Endothelial cell of umbilical vein (primary cell): ENCODE measurements at regions not wholly inside any gene's neighbourhood (a gene's known extent, or its start where the extent isn't known, plus 50 kb on each side); places are given as distances from the start of the nearest gene placed in this dataset.

Source experiments
- BruUV-seq: library from RNA; stranded (reverse); fragments of 400-500 nt; replicated peaks from 2 replicates; lab custom pipeline; 2021; lab: Mats Ljungman, UMichigan
- CTCF ChIA-PET: fragments of 300-600, 350-600 bp; sonication (Branson Sonifier 250); formaldehyde crosslinking; loops from one replicate; lab custom pipeline; 2021; ENCODE audit warnings: antibody characterized with exemption, inconsistent platforms; lab: Charles Lee
- POLR2A ChIA-PET: fragments of 300-600, 350-600 bp; sonication (Branson Sonifier 250); formaldehyde crosslinking; loops from one replicate; lab custom pipeline; 2021; ENCODE audit warnings: antibody characterized with exemption, inconsistent platforms; lab: Charles Lee
- DNase-seq: peaks from one replicate; pipeline ENCODE4 v3.0.0-alpha.2; 2011; ENCODE audit warnings: low read depth, low spot score
- FAIRE-seq: peaks from 2 replicates; lab custom pipeline; 2011; peaks lifted over from hg19 to GRCh38; lab: Jason Lieb, UNC
- H2AFZ ChIP-seq: 2 replicates; pipeline ENCODE4 v1.6.0; 2012; ENCODE audit warnings: low read depth, low read length, control low read depth, inconsistent platforms
- H3K27ac ChIP-seq: 2 replicates; pipeline ENCODE4 v1.5.1; 2011; ENCODE audit warnings: low read depth, mild to moderate bottlenecking, control low read depth, low read length, moderate library complexity; ENCODE audit not compliant: insufficient read depth
- H3K27me3 ChIP-seq, 2 experiments: 2 replicates each; pipeline versions ENCODE4 v1.6.0 to v1.6.1; 2011; ENCODE audit warnings: low read length in 2 of 2, mixed read lengths in 1 of 2; ENCODE audit not compliant: control insufficient read depth in 2 of 2, insufficient read depth in 2 of 2
- H3K36me3 ChIP-seq, 2 experiments: 2 replicates in 1 of 2; 3 replicates in 1 of 2; pipeline ENCODE4 v1.5.1; 2011; ENCODE audit warnings: low read length in 2 of 2, mild to moderate bottlenecking in 1 of 2, moderate library complexity in 1 of 2; ENCODE audit not compliant: control insufficient read depth in 2 of 2, insufficient read depth in 2 of 2; ENCODE audit errors: extremely low read depth in 1 of 2
- H3K4me1 ChIP-seq: 3 replicates; pipeline ENCODE4 v1.5.1; 2011; ENCODE audit warnings: mild to moderate bottlenecking, low read length; ENCODE audit not compliant: control insufficient read depth, insufficient read depth; ENCODE audit errors: extremely low read depth
- H3K4me2 ChIP-seq: 2 replicates; pipeline ENCODE4 v1.6.1; 2011; ENCODE audit warnings: low read length, control low read depth, mixed read lengths; ENCODE audit not compliant: insufficient read depth
- H3K4me3 ChIP-seq, 3 experiments: fragments of 200-600 bp in 1 of 3; sonication (generic), shearing (Covaris generic) in 1 of 3; replicated peaks in 1 of 3; 2 replicates each; pipeline ENCODE4 v1.5.1; 2011 to 2016; ENCODE audit warnings: control low read depth in 3 of 3, low read length in 3 of 3, mild to moderate bottlenecking in 2 of 3, inconsistent platforms in 1 of 3, low read depth in 1 of 3, moderate library complexity in 1 of 3; ENCODE audit not compliant: insufficient read depth in 1 of 3
- H3K79me2 ChIP-seq: 2 replicates; pipeline ENCODE4 v1.6.0; 2012; ENCODE audit warnings: low read length, inconsistent platforms; ENCODE audit not compliant: control insufficient read depth, insufficient read depth
- H3K9ac ChIP-seq: replicated peaks from 2 replicates; pipeline ENCODE3; 2011; ENCODE audit warnings: low read length, control low read depth; ENCODE audit not compliant: insufficient read depth; ENCODE audit errors: extremely low read depth
- H3K9me1 ChIP-seq: replicated peaks from 3 replicates; pipeline ENCODE4 v1.6.0; 2011; ENCODE audit warnings: mild to moderate bottlenecking, low read length; ENCODE audit not compliant: control insufficient read depth, insufficient read depth; ENCODE audit errors: extremely low read depth
- H3K9me3 ChIP-seq: replicated peaks from 2 replicates; pipeline ENCODE4 v1.5.1; 2012; ENCODE audit warnings: low read length, inconsistent platforms; ENCODE audit not compliant: control insufficient read depth, insufficient read depth
- H4K20me1 ChIP-seq: replicated peaks from 2 replicates; pipeline ENCODE3; 2011; ENCODE audit warnings: mild to moderate bottlenecking, low read length; ENCODE audit not compliant: control insufficient read depth, insufficient read depth; ENCODE audit errors: extremely low read depth
- CTCF ChIP-seq, 2 donors: IDR thresholded peaks; 1 replicate in 1 of 2; 2 replicates in 1 of 2; pipeline ENCODE4 v1.5.1; 2011; ENCODE audit warnings: low read length in 2 of 2, mild to moderate bottlenecking in 2 of 2, moderate library complexity in 2 of 2, control low read depth in 1 of 2, inconsistent platforms in 1 of 2, low read depth in 1 of 2; ENCODE audit not compliant: insufficient read depth in 1 of 2; ENCODE audit errors: extremely low read depth in 1 of 2
- FOS ChIP-seq: IDR thresholded peaks from 2 replicates; pipeline ENCODE4 v1.6.1; 2011; ENCODE audit warnings: mild to moderate bottlenecking, low read length, moderate library complexity, borderline replicate concordance; ENCODE audit not compliant: insufficient read depth
- dilution Hi-C: fragments of 300-500 bp; cut with MboI; formaldehyde crosslinking; loops from one replicate; pipeline ENCODE4 v1.15.0; 2019; ENCODE audit warnings: low sequenced_read_pairs; ENCODE audit not compliant: extremely low pct_ligation_motif_present
- intact Hi-C: fragments of 100-400 bp; cut with micrococcal nuclease; formaldehyde crosslinking; loops from one replicate; pipeline ENCODE4 v1.10.0; 2022

- CTCF ChIA-PET = interaction anchor here (0.6 to 1.1 kb wide), 3 partner anchors 63 to 689 kb away, joined by 3 to 4 read pairs (median 3); no protein-coding TSS in a partner anchor
- H3K4me3 ChIP-seq = no peak overlapping the region
- intact Hi-C loops = no loop called here
Measured at GRCh38 chr2:173652767-173653431, 298.2 kb downstream of the CDCA7 start.

More at GRCh38 chr2:173652767-173653431, 298.2 kb downstream of the CDCA7 start:
- Histone ChIP-seq H3K79me2 (no peaks in the 10 kb centered on the region), H3K27ac (no peak overlapping the region), H3K9me3 (no peaks in the 10 kb centered on the region), H3K36me3 (no peaks in the 10 kb centered on the region), H3K4me2 (no peak overlapping the region), H3K9me1 (no peaks in the 10 kb centered on the region), H3K27me3 (peaks cover 0 to 1% of the 10 kb centered on the region in 2 experiments), H3K4me1 (no peaks in the 10 kb centered on the region), H2AFZ (no peak overlapping the region), H4K20me1 (no peaks in the 10 kb centered on the region), H3K9ac (no peak overlapping the region)
- BruUV-seq = no TSS peak
- dilution Hi-C loops = no loop called here
- peak; percentile 18 for DNase-seq
- POLR2A ChIA-PET = no interaction called here
- FAIRE-seq = no peak
- TF ChIP-seq CTCF (IDR thresholded peaks at IDR 0.05; ENCODE audit: extremely low read depth in 1 of 2, insufficient read depth in 1 of 2, low read depth in 1 of 2, low read length in 2 of 2) (no peak), FOS (peak; percentile 75)
